SK-N-SH treated with all-trans-retinoic acid at 6 μM for 48 hours (cell line): ENCODE measurements at regions not wholly inside any gene's neighbourhood (a gene's known extent, or its start where the extent isn't known, plus 50 kb on each side); places are given as distances from the start of the nearest gene placed in this dataset.

Experiments
- ATAC-seq: fragments of 200-7000 bp; cut with Tn5 transposase; 3 replicates; pipeline ENCODE4 v1.9.1; 2020; ENCODE audit warnings: mild to moderate bottlenecking, moderate library complexity
- ARNTL ChIP-seq: fragments of 450-650 bp; formaldehyde crosslinking; IDR thresholded peaks from 2 replicates; pipeline ENCODE4 v1.5.0; 2020; ENCODE audit warnings: low read depth, mild to moderate bottlenecking, moderate library complexity, borderline replicate concordance
- BACH2 ChIP-seq: fragments of 250-450 bp; sonication (Bioruptor Pico); IDR thresholded peaks from 2 replicates; pipeline ENCODE4 v1.9.0; 2021; ENCODE audit warnings: mild to moderate bottlenecking, borderline replicate concordance
- CREB5 ChIP-seq: fragments of 250-450 bp; sonication (Bioruptor Pico); IDR thresholded peaks from 2 replicates; pipeline ENCODE4 v1.5.1; 2020; ENCODE audit warnings: low read depth, mild to moderate bottlenecking, moderate library complexity
- CSRNP3 ChIP-seq: fragments of 250-450 bp; sonication (Bioruptor Pico); IDR thresholded peaks from 2 replicates; pipeline ENCODE4 v1.5.1; 2021; ENCODE audit warnings: mild to moderate bottlenecking, moderate library complexity
- ESRRG ChIP-seq: fragments of 250-450 bp; sonication (Bioruptor Pico); IDR thresholded peaks from 2 replicates; pipeline ENCODE4 v1.6.1; 2021; ENCODE audit warnings: mild to moderate bottlenecking
- GLIS3 ChIP-seq: fragments of 250-450 bp; sonication (Bioruptor Pico); IDR thresholded peaks from 2 replicates; pipeline ENCODE4 v1.5.0; 2020; ENCODE audit warnings: mild to moderate bottlenecking, moderate library complexity
- ISL1 ChIP-seq: fragments of 250-450 bp; sonication (Bioruptor Pico); IDR thresholded peaks from 2 replicates; pipeline ENCODE4 v2.1.2; 2022; ENCODE audit warnings: mild to moderate bottlenecking, moderate library complexity
- OSR1 ChIP-seq: fragments of 250-450 bp; sonication (Bioruptor Pico); IDR thresholded peaks from 2 replicates; pipeline ENCODE4 v1.8.0; 2022; ENCODE audit warnings: moderate library complexity, mild to moderate bottlenecking, inconsistent platforms
- PATZ1 ChIP-seq: fragments of 250-450 bp; sonication (Bioruptor Pico); IDR thresholded peaks from 2 replicates; pipeline ENCODE4 v1.8.0; 2020; ENCODE audit warnings: mild to moderate bottlenecking, moderate library complexity, borderline replicate concordance
- POU6F1 ChIP-seq: fragments of 250-450 bp; sonication (Bioruptor Pico); IDR thresholded peaks from 2 replicates; pipeline ENCODE4 v1.8.0; 2021; ENCODE audit warnings: low read depth, mild to moderate bottlenecking, moderate library complexity, borderline replicate concordance
- PPARA ChIP-seq: fragments of 250-450 bp; sonication (Bioruptor Pico); IDR thresholded peaks from 2 replicates; pipeline ENCODE4 v1.5.0; 2020; ENCODE audit warnings: mild to moderate bottlenecking, borderline replicate concordance
- RARB ChIP-seq: fragments of 250-450 bp; sonication (Bioruptor Pico); IDR thresholded peaks from 2 replicates; pipeline ENCODE4 v1.8.0; 2021; ENCODE audit warnings: mild to moderate bottlenecking, moderate library complexity
- SNAI2 ChIP-seq: fragments of 250-450 bp; sonication (Bioruptor Pico); IDR thresholded peaks from 2 replicates; pipeline ENCODE4 v1.5.0; 2020; ENCODE audit warnings: mild to moderate bottlenecking, moderate library complexity
- TCF4 ChIP-seq: fragments of 250-450 bp; sonication (Bioruptor Pico); IDR thresholded peaks from 2 replicates; pipeline ENCODE4 v1.8.0; 2021; ENCODE audit warnings: mild to moderate bottlenecking, moderate library complexity, borderline replicate concordance
- TOX ChIP-seq: fragments of 250-450 bp; sonication (Bioruptor Pico); IDR thresholded peaks from 2 replicates; pipeline ENCODE4 v1.8.0; 2021; ENCODE audit warnings: mild to moderate bottlenecking, moderate library complexity, borderline replicate concordance
- TSHZ2 ChIP-seq: fragments of 250-450 bp; sonication (Bioruptor Pico); IDR thresholded peaks from 2 replicates; pipeline ENCODE4 v1.5.0; 2020; ENCODE audit warnings: mild to moderate bottlenecking, moderate library complexity
- ZC3H10 ChIP-seq: fragments of 250-450 bp; sonication (Bioruptor Pico); IDR thresholded peaks from 2 replicates; pipeline ENCODE4 v1.5.1; 2021; ENCODE audit warnings: mild to moderate bottlenecking, moderate library complexity
- ZFP30 ChIP-seq: fragments of 450-650 bp; formaldehyde crosslinking; IDR thresholded peaks from 2 replicates; pipeline ENCODE4 v1.5.0; 2022; ENCODE audit warnings: mild to moderate bottlenecking, moderate library complexity
- ZNF70 ChIP-seq: fragments of 450-650 bp; formaldehyde crosslinking; IDR thresholded peaks from 2 replicates; pipeline ENCODE4 v1.5.0; 2020; ENCODE audit warnings: mild to moderate bottlenecking, moderate library complexity

- TF ChIP-seq TCF4 (no peak), ESRRG (CRISPR knock-in tag) (no peak), SNAI2 (CRISPR knock-in tag) (no peak), TSHZ2 (CRISPR knock-in tag) (no peak), POU6F1 (CRISPR knock-in tag) (no peak), PATZ1 (no peak), ZNF70 (no peak), CSRNP3 (no peak)
- no peak for ATAC-seq
Observed at GRCh38 chr2:40797120-40797519, 345.2 kb upstream of the SLC8A1 start.

GRCh38 chr2:40803900-40804299 lies 352.0 kb upstream of the SLC8A1 start:
- TF ChIP-seq ZNF70 = no peak
- no peak for TF ChIP-seq OSR1 (CRISPR knock-in tag)
- no peak for TF ChIP-seq PPARA (CRISPR knock-in tag)
- TF ChIP-seq CREB5 (CRISPR knock-in tag) = no peak
- no peak for TF ChIP-seq TCF4
- TF ChIP-seq ESRRG (CRISPR knock-in tag) = no peak
- TF ChIP-seq GLIS3 (CRISPR knock-in tag) = no peak
- TF ChIP-seq ZC3H10 (CRISPR knock-in tag) = no peak
- no peak for TF ChIP-seq RARB (CRISPR knock-in tag)
- no peak for TF ChIP-seq TSHZ2 (CRISPR knock-in tag)
- no peak for ATAC-seq

GRCh38 chr2:40809156-40809555 lies 357.3 kb upstream of the SLC8A1 start:
- TF ChIP-seq TSHZ2 (CRISPR knock-in tag) = no peak
- no peak for TF ChIP-seq GLIS3 (CRISPR knock-in tag)
- no peak for TF ChIP-seq ARNTL (CRISPR knock-in tag)
- TF ChIP-seq CREB5 (CRISPR knock-in tag) = no peak
- TF ChIP-seq OSR1 (CRISPR knock-in tag) = no peak
- no peak for TF ChIP-seq ZNF70
- TF ChIP-seq BACH2 = no peak
- TF ChIP-seq SNAI2 (CRISPR knock-in tag) = no peak
- no peak for TF ChIP-seq ZFP30 (CRISPR knock-in tag)
- TF ChIP-seq POU6F1 (CRISPR knock-in tag) = no peak
- no peak for TF ChIP-seq TOX
- no peak for TF ChIP-seq ISL1 (CRISPR knock-in tag)
- no peak for ATAC-seq
